ENCODE measurements at regions not wholly inside any gene's neighbourhood (a gene's known extent, or its start where the extent isn't known, plus 50 kb on each side); places are given as distances from the start of the nearest gene placed in this dataset.

DNA sequence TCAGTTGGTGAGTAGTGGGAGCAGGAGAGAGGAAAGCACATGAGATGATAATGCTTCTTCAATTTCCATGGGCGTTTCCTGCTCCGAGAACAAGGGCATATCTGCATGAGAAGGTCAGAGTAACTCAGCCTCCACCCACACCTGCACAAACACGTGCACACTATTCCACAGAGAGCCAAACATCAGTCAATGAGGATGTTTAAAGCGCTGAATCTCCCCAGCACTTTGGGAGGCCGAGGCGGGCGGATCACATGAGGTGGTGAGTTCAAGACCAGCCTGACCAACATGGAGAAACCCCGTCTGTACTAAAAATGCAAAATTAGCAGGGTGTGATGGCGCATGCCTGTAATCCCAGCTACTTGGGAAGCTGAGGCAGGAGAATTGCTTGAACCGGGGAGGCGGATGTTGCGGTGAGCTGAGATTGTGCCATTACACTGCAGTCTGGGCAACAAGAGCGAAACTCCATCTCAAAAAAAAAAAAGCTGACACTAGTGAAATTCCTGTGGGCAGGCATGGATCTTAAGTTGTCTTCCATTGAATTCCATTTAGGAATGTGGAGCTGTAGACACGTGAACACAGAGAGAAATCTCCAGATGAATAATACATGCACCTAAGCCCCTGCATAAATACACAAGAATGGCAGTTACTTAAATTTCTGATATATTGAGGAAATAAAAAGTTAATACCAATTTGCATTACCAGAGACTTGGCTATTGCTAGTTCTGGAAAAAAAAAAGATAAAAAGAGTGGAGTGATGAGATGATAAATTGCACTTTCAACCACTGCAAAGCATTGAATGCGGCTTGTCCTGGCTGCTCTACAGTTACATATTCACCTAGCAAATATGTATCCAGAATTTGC, 1097.4 kb upstream of the TMEM132C start:
- ChIA-PET POLR2A (no interaction called here), RAD21 (ENCODE audit: unreplicated experiment) (no interaction called here), SMC1A (ENCODE audit: uncharacterized antibody, unreplicated experiment) (no interaction called here), CTCF (no interaction called here)
- Histone ChIP-seq H3K4me1 (ENCODE audit: control insufficient read depth, insufficient read depth, low read length) (no peaks in the 10 kb centered on the region), H3K79me2 (ENCODE audit: control insufficient read depth, insufficient read depth, low read length) (no peaks in the 10 kb centered on the region), H3K9me3 (replicated peaks; ENCODE audit: control insufficient read depth, insufficient read depth, low read length) (no peaks in the 10 kb centered on the region; the same call in 2 of the 3 replicates), H3K4me2 (ENCODE audit: control insufficient read depth, insufficient read depth) (no peak overlapping the region), H3K36me3 (ENCODE audit: control insufficient read depth in 2 of 2, insufficient read depth in 2 of 2, low read length in 1 of 2) (no peaks in the 10 kb centered on the region), H3K27me3 (replicated peaks in 1 of 2; ENCODE audit: control insufficient read depth in 2 of 2, insufficient read depth in 2 of 2, low read length in 1 of 2) (no peaks in the 10 kb centered on the region), H3K27ac (ENCODE audit: control insufficient read depth, insufficient read depth) (no peak overlapping the region), H2AFZ (ENCODE audit: control insufficient read depth, low read depth, low read length) (no peak overlapping the region), H3K4me3 (no peak overlapping the region), H3K9ac (ENCODE audit: control insufficient read depth, insufficient read depth, low read length) (no peak overlapping the region), H4K20me1 (ENCODE audit: control insufficient read depth, insufficient read depth) (no peaks in the 10 kb centered on the region)
- ATAC-seq (no peak), FAIRE-seq (no peak), DNase-seq (ENCODE audit: low read depth, low spot score) (no peak)
- TF ChIP-seq RAD21 (IDR thresholded peaks at IDR 0.05; ENCODE audit: insufficient read depth, low read depth, low read length) (no peak), KDM1A (IDR thresholded peaks at IDR 0.05; ENCODE audit: borderline replicate concordance) (no peak), POLR2AphosphoS5 (IDR thresholded peaks at IDR 0.05; ENCODE audit: low read length) (no peak), TBL1XR1 (IDR thresholded peaks at IDR 0.05; ENCODE audit: low read depth, low read length) (no peak), IKZF2 (IDR thresholded peaks at IDR 0.05) (no peak), PAX8 (IDR thresholded peaks at IDR 0.05) (no peak), CBX5 (IDR thresholded peaks at IDR 0.05; ENCODE audit: low read depth) (no peak), LARP7 (IDR thresholded peaks at IDR 0.05) (no peak), SMAD5 (IDR thresholded peaks at IDR 0.05; ENCODE audit: low read depth) (no peak), NKRF (conservative IDR thresholded peaks at IDR 0.05) (no peak), POU2F2 (IDR thresholded peaks at IDR 0.05; ENCODE audit: borderline replicate concordance, low read depth, low read length) (no peak), CHD4 (IDR thresholded peaks at IDR 0.05) (no peak), MYC (IDR thresholded peaks at IDR 0.05; ENCODE audit: insufficient read depth, insufficient read length, insufficient replicate concordance, low read length, severe bottlenecking) (no peak)
- TF ChIP-seq, protein P1, sequence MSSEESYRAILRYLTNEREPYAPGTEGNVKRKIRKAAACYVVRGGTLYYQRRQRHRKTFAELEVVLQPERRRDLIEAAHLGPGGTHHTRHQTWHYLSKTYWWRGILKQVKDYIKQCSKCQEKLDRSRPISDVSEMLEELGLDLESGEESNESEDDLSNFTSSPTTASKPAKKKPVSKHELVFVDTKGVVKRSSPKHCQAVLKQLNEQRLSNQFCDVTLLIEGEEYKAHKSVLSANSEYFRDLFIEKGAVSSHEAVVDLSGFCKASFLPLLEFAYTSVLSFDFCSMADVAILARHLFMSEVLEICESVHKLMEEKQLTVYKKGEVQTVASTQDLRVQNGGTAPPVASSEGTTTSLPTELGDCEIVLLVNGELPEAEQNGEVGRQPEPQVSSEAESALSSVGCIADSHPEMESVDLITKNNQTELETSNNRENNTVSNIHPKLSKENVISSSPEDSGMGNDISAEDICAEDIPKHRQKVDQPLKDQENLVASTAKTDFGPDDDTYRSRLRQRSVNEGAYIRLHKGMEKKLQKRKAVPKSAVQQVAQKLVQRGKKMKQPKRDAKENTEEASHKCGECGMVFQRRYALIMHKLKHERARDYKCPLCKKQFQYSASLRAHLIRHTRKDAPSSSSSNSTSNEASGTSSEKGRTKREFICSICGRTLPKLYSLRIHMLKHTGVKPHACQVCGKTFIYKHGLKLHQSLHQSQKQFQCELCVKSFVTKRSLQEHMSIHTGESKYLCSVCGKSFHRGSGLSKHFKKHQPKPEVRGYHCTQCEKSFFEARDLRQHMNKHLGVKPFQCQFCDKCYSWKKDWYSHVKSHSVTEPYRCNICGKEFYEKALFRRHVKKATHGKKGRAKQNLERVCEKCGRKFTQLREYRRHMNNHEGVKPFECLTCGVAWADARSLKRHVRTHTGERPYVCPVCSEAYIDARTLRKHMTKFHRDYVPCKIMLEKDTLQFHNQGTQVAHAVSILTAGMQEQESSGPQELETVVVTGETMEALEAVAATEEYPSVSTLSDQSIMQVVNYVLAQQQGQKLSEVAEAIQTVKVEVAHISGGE (CRISPR knock-in tag; IDR thresholded peaks at IDR 0.05), result no peak
- TF ChIP-seq, protein P2, sequence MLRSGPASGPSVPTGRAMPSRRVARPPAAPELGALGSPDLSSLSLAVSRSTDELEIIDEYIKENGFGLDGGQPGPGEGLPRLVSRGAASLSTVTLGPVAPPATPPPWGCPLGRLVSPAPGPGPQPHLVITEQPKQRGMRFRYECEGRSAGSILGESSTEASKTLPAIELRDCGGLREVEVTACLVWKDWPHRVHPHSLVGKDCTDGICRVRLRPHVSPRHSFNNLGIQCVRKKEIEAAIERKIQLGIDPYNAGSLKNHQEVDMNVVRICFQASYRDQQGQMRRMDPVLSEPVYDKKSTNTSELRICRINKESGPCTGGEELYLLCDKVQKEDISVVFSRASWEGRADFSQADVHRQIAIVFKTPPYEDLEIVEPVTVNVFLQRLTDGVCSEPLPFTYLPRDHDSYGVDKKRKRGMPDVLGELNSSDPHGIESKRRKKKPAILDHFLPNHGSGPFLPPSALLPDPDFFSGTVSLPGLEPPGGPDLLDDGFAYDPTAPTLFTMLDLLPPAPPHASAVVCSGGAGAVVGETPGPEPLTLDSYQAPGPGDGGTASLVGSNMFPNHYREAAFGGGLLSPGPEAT (IDR thresholded peaks at IDR 0.05; ENCODE audit: low read depth), result no peak
- intact Hi-C loops (cut with micrococcal nuclease; ENCODE audit: unreplicated experiment) (no loop called here), in situ Hi-C loops (cut with MboI) (no loop called here)
- WGBS (ENCODE audit: insufficient coverage, insufficient replicate concordance, low lambda C conversion rate, missing lambda C conversion rate), result 56% methylated on average over 15 of the region's 15 CpGs
- no TSS peak for BruUV-seq (replicated peaks)
